ENCODE measurements at regions not wholly inside any gene's neighbourhood (a gene's known extent, or its start where the extent isn't known, plus 50 kb on each side); places are given as distances from the start of the nearest gene placed in this dataset.

DNA sequence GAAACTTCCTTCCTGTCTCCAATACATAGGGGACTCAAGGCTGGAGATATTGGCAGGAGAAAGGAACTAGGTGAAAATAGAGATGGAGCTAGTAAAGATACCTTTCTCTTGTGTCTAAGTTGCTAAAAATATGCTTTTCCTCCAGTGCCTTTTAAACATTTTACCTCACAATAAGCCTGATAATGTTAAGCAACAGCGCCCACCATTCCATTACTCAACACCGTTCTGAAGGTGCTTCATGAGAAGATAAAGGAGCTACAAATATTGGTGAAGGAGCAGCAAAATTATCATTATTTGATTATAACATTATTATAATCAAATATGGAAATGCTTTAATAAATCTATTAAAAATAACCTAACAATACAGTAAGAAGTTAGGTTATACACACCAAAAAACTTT lies 83.6 kb upstream of the BARX2 start:
- TF ChIP-seq, protein P1, sequence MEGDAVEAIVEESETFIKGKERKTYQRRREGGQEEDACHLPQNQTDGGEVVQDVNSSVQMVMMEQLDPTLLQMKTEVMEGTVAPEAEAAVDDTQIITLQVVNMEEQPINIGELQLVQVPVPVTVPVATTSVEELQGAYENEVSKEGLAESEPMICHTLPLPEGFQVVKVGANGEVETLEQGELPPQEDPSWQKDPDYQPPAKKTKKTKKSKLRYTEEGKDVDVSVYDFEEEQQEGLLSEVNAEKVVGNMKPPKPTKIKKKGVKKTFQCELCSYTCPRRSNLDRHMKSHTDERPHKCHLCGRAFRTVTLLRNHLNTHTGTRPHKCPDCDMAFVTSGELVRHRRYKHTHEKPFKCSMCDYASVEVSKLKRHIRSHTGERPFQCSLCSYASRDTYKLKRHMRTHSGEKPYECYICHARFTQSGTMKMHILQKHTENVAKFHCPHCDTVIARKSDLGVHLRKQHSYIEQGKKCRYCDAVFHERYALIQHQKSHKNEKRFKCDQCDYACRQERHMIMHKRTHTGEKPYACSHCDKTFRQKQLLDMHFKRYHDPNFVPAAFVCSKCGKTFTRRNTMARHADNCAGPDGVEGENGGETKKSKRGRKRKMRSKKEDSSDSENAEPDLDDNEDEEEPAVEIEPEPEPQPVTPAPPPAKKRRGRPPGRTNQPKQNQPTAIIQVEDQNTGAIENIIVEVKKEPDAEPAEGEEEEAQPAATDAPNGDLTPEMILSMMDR (conservative IDR thresholded peaks at IDR 0.05): no peak
- H3K27ac ChIP-seq: peak overlapping the region; percentile 27

DNA sequence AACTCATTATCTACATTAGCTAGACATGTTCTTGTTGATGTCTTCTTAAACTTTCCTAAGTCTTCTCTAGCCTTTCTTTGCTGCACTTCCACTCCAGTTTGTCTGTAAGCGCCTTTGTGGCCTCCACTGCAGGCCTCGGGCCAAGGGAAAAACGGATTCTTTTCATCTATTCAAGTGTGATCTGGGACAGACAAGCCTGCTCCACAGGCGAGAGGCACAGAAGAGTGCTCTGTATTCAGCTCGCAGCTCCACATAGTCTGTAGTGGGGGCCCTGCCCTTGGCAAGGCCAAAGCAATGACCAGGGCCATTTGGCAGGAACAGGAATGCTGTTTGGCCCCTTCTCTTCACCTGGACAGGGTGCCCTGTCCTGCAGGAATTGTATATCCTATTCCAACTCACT lies 84.1 kb upstream of the BARX2 start:
- TF ChIP-seq, protein P1 (conservative IDR thresholded peaks at IDR 0.05): no peak
- H3K27ac ChIP-seq: peak overlapping the region; percentile 27; the same call in 1 of the 2 replicates

DNA sequence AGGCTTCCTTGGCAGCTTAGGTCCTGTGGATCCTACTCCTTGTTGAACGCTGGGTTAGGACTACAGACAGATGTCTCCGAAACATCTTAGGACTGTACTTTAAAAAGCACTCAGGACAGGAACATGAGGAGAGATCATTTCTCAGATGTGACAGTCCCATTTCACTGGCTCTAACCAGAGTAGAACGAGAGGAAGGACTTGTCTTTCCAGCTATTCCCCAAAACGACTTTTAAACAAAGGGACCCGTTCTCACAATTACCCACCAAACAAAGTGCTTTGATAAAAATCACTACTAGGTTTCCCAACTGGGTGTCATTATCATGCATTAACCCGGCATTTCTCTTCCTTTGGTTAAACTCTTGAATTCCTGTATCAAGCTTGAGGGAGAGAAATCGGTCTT lies 84.7 kb upstream of the BARX2 start:
- H3K27ac ChIP-seq: no peak overlapping the region; the same call in 1 of the 2 replicates
- TF ChIP-seq, protein P1 (conservative IDR thresholded peaks at IDR 0.05): no peak

DNA sequence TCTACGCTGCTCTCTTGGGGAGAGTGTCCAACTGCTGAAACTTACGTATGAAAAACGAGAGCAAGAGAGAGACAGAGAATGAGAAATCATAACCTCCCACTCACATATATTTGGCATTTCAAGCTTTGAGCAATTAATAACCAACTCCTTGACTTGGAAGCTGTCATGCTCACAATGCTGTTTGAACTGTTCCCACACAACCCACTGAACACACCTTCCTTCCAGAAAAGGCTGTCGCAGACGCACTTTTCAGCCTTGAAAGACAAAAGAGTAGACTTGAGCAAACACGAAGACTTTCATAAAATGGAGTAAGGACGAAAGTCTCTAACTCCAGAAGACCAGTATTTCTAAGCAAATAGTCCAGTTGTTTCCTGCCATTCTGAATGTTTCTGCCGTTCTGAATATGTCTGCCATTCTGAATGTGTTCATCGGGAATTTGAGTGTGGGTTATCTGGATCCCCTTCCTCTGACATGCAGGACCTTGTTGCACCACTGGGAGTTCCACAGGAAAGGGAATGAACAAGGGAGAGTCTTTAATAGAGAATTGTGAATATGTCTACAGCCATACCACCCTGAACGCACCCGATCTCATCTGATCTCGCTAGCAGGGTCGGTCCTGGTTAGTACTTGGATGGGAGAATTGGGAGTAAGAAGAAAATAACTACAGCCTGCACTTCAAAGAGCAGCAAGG lies 86.2 kb upstream of the BARX2 start:
- TF ChIP-seq, protein P1 (conservative IDR thresholded peaks at IDR 0.05): peak; percentile 19
- peak overlapping the region; percentile 26 for H3K27ac ChIP-seq

DNA sequence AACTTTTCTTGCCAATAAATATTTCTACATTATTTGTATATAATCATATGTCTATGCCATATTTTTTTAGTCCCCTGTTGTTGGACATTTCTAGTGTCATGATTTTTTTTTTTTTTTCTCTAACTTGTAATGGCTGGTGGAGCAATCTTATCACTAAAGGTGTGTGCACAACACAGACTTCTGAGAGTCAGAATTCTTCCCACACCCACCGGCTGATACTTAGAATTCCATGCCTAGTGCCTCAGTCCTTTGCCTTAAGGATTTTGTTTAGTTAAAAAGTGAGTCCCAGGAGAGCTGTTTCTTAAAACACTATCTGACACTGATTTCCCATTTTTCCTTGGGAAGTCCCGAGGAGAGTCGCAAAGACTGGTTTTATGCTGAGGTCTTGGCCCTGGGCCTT lies 87.7 kb upstream of the BARX2 start:
- H3K27ac ChIP-seq: no peak overlapping the region
- TF ChIP-seq, protein P1 (conservative IDR thresholded peaks at IDR 0.05): no peak

DNA sequence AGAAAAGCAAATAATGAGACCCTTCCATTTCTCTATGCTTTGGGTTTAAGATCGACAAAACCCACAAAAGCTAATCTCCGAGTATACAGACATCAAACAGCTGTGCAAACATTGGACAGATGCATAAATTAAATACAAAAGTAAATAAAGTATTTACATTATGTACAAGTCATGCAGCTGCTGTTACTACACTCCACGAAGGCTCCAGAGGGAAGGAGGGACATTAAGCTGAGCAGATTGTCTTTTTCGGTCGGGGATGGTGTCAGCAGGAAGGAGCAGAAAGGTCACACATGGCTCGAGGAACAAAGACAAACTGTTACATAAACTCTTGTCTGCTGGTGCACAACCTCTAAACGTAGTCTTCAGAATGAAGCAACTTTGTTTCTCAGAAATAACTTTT lies 88.8 kb upstream of the BARX2 start:
- TF ChIP-seq, protein P1 (conservative IDR thresholded peaks at IDR 0.05): no peak
- no peak overlapping the region; the same call in 1 of the 2 replicates for H3K27ac ChIP-seq

DNA sequence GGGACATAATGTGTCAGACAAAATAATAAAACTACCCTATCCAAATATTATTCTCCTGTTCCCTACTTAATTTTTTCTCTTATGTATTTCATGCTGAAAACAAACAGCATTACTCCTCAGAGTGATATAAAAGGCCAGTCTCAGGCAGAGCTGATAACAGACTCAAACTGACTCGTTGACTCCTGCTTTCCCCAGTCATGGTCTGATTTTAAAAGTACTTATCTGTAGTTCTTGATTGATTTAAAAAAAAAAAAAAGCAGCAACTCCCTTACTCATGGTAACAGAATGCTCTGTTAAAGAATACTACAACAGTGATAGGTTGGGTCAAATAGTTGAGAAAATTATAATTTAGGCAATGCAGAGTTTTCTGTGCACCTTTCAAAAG lies 90.3 kb upstream of the BARX2 start:
- H3K27ac ChIP-seq: peak overlapping the region; percentile 33
- TF ChIP-seq, protein P1 (conservative IDR thresholded peaks at IDR 0.05): no peak

Data from VCaP (cell line).